Osteoblast (primary cell): ENCODE measurements at regions not wholly inside any gene's neighbourhood (a gene's known extent, or its start where the extent isn't known, plus 50 kb on each side); places are given as distances from the start of the nearest gene placed in this dataset.

Experiments
- DNase-seq: peaks from one replicate; pipeline ENCODE4 v3.0.0; 2011; ENCODE audit warnings: low spot score, mixed read lengths; ENCODE audit not compliant: insufficient read length; ENCODE audit errors: missing footprints
- H2AFZ ChIP-seq: 2 replicates; pipeline ENCODE4 v1.6.0; 2011; ENCODE audit warnings: mild to moderate bottlenecking, low read length
- H3K27ac ChIP-seq: 2 replicates; pipeline ENCODE4 v1.5.1; 2011; ENCODE audit warnings: mild to moderate bottlenecking, low read depth, low read length, moderate library complexity
- H3K27me3 ChIP-seq: 2 replicates; pipeline ENCODE4 v1.6.0; 2012; ENCODE audit warnings: mild to moderate bottlenecking, control low read depth, inconsistent platforms, low read length, moderate library complexity; ENCODE audit not compliant: insufficient read depth
- H3K36me3 ChIP-seq: 2 replicates; pipeline ENCODE4 v1.5.1; 2011; ENCODE audit warnings: mild to moderate bottlenecking, low read length, control low read depth, moderate library complexity; ENCODE audit not compliant: insufficient read depth
- H3K4me1 ChIP-seq: 2 replicates; pipeline ENCODE4 v1.5.1; 2011; ENCODE audit warnings: mild to moderate bottlenecking, low read length, control low read depth, moderate library complexity; ENCODE audit not compliant: insufficient read depth
- H3K4me2 ChIP-seq: 2 replicates; pipeline ENCODE4 v1.6.0; 2011; ENCODE audit warnings: mild to moderate bottlenecking, low read length; ENCODE audit not compliant: insufficient read depth
- H3K4me3 ChIP-seq: fragments of 200-600 bp; sonication (generic); 3 replicates; pipeline ENCODE4 v1.5.1; 2012; ENCODE audit warnings: mild to moderate bottlenecking, low read length, inconsistent platforms; ENCODE audit not compliant: insufficient read depth
- H3K79me2 ChIP-seq: 2 replicates; pipeline ENCODE4 v1.6.0; 2012; ENCODE audit warnings: mild to moderate bottlenecking, low read length, control low read depth, inconsistent platforms; ENCODE audit not compliant: insufficient read depth
- H3K9me3 ChIP-seq: 2 replicates; pipeline ENCODE4 v1.5.1; 2011; ENCODE audit warnings: low read depth, low read length, control low read depth
- H4K20me1 ChIP-seq: 2 replicates; pipeline ENCODE4 v1.6.0; 2012; ENCODE audit warnings: mild to moderate bottlenecking, low read length, control low read depth; ENCODE audit not compliant: insufficient read depth
- CTCF ChIP-seq: IDR thresholded peaks from 2 replicates; pipeline ENCODE4 v1.5.1; 2011; ENCODE audit warnings: mild to moderate bottlenecking, low read depth, low read length, moderate library complexity; ENCODE audit errors: extremely low read depth

GRCh38 chr9:19619221-19619620, 169.6 kb downstream of the SLC24A2 start:
- Histone ChIP-seq H3K4me3 (no peak overlapping the region), H3K27ac (no peak overlapping the region), H3K4me2 (no peak overlapping the region), H3K9me3 (no peaks in the 10 kb centered on the region), H3K79me2 (no peaks in the 10 kb centered on the region), H3K36me3 (no peaks in the 10 kb centered on the region), H4K20me1 (no peaks in the 10 kb centered on the region), H3K27me3 (no peaks in the 10 kb centered on the region), H3K4me1 (no peaks in the 10 kb centered on the region), H2AFZ (no peak overlapping the region)
- TF ChIP-seq CTCF = no peak
- DNase-seq = no peak

- DNase-seq = no peak
- Histone ChIP-seq H3K36me3 (no peaks in the 10 kb centered on the region), H3K27me3 (no peaks in the 10 kb centered on the region), H2AFZ (no peak overlapping the region), H3K9me3 (no peaks in the 10 kb centered on the region), H3K27ac (no peak overlapping the region), H4K20me1 (no peaks in the 10 kb centered on the region), H3K4me2 (no peak overlapping the region), H3K4me1 (no peaks in the 10 kb centered on the region), H3K4me3 (no peak overlapping the region), H3K79me2 (no peaks in the 10 kb centered on the region)
- TF ChIP-seq CTCF = no peak
Measured at GRCh38 chr9:19618816-19619215, 170.0 kb downstream of the SLC24A2 start.

- no peak overlapping the region for H3K4me3 ChIP-seq
- no peaks in the 10 kb centered on the region for H3K36me3 ChIP-seq
- no peak overlapping the region for H2AFZ ChIP-seq
- no peaks in the 10 kb centered on the region for H3K4me1 ChIP-seq
- DNase-seq = no peak
- H3K79me2 ChIP-seq = no peaks in the 10 kb centered on the region
- no peak overlapping the region for H3K27ac ChIP-seq
- H3K27me3 ChIP-seq = no peaks in the 10 kb centered on the region
- no peaks in the 10 kb centered on the region for H4K20me1 ChIP-seq
- TF ChIP-seq CTCF = no peak
- no peaks in the 10 kb centered on the region for H3K9me3 ChIP-seq
- no peak overlapping the region for H3K4me2 ChIP-seq
Measured at GRCh38 chr9:19615036-19615624, 173.7 kb downstream of the SLC24A2 start.

GRCh38 chr9:19614294-19614693, 174.5 kb downstream of the SLC24A2 start:
- no peak overlapping the region for H2AFZ ChIP-seq
- H3K36me3 ChIP-seq = no peaks in the 10 kb centered on the region
- H3K27ac ChIP-seq = no peak overlapping the region
- H3K27me3 ChIP-seq = no peaks in the 10 kb centered on the region
- no peak overlapping the region for H3K4me3 ChIP-seq
- H4K20me1 ChIP-seq = no peaks in the 10 kb centered on the region
- no peaks in the 10 kb centered on the region for H3K79me2 ChIP-seq
- no peak for TF ChIP-seq CTCF
- no peak for DNase-seq
- H3K4me1 ChIP-seq = no peaks in the 10 kb centered on the region
- H3K9me3 ChIP-seq = no peaks in the 10 kb centered on the region
- H3K4me2 ChIP-seq = no peak overlapping the region
